T-helper 2 cell treated with Interferon-gamma antibody and Interleukin-4, amounts not matched to agents 5 μg/mL and 100 μg/mL, for 36 hours (primary cell): ENCODE measurements at regions not wholly inside any gene's neighbourhood (a gene's known extent, or its start where the extent isn't known, plus 50 kb on each side); places are given as distances from the start of the nearest gene placed in this dataset.

ENCODE experiments used
- DNase-seq: peaks from one replicate; pipeline ENCODE4 v3.0.0; 2021; ENCODE audit warnings: low spot score
- H3K27ac Mint-ChIP-seq: one replicate; pipeline ENCODE4 v1.8.0; 2021; ENCODE audit warnings: mild to moderate bottlenecking, mixed read lengths
- H3K27me3 Mint-ChIP-seq: one replicate; pipeline ENCODE4 v1.8.0; 2021; ENCODE audit warnings: low read depth, mixed read lengths
- H3K36me3 Mint-ChIP-seq: one replicate; pipeline ENCODE4 v1.8.0; 2021; ENCODE audit warnings: low read depth, mixed read lengths
- H3K4me1 Mint-ChIP-seq: one replicate; pipeline ENCODE4 v1.8.0; 2021; ENCODE audit warnings: low read depth, mixed read lengths
- H3K4me3 Mint-ChIP-seq: one replicate; pipeline ENCODE4 v1.8.0; 2022; ENCODE audit warnings: mild to moderate bottlenecking, moderate library complexity, mixed read lengths
- H3K9me3 Mint-ChIP-seq: one replicate; pipeline ENCODE4 v1.8.0; 2021; ENCODE audit warnings: mixed read lengths

DNA sequence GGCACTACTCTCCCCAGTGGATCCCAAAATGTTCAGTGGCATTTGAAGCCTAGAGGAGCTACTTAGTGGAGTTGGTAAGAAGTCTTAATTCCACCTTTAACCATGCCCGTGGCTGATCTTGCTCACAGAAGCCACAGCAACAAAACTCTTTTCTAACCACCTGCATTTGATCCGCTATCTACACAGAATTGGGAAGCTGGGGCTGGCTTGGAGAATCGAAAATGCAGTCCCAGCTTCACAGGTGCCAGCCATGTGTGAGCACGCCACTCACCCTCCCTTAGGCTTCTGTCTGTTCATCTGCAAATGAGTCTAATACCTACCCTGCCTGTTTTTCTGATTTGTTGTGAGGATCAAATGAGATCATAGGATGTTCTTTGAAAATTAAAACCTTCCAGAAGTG, 182.6 kb downstream of the BCL11A start:
- H3K4me1 Mint-ChIP-seq, result no peaks in the 10 kb centered on the region
- no peaks in the 10 kb centered on the region for H3K9me3 Mint-ChIP-seq
- peaks cover 4% of the 10 kb centered on the region for H3K27me3 Mint-ChIP-seq
- no peaks in the 10 kb centered on the region for H3K36me3 Mint-ChIP-seq
- no peak overlapping the region for H3K4me3 Mint-ChIP-seq
- no peak for DNase-seq
- no peak overlapping the region for H3K27ac Mint-ChIP-seq

DNA sequence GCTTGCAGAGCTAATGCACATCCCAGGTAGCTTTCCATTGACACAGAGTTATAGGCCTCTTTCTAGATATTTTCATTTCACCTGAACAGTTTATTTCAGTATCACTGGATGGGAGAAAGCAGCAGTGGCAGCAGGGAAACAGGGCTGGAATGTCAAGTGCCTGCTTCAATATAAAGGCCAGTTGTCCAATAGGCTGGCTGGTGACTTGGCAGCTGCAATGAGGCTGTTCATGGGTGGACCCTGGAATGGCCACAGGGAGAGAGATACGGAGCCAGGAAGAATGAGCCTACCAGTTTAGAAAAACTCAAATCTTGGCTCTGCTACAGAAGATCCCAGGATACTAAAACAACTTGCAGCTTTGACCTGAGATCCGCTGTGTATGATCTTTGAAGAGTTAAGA, 185.0 kb downstream of the BCL11A start:
- Mint-ChIP-seq H3K4me1 (no peaks in the 10 kb centered on the region), H3K4me3 (no peak overlapping the region), H3K27ac (no peak overlapping the region), H3K36me3 (no peaks in the 10 kb centered on the region), H3K9me3 (no peaks in the 10 kb centered on the region), H3K27me3 (peaks cover 4% of the 10 kb centered on the region)
- no peak for DNase-seq

DNA sequence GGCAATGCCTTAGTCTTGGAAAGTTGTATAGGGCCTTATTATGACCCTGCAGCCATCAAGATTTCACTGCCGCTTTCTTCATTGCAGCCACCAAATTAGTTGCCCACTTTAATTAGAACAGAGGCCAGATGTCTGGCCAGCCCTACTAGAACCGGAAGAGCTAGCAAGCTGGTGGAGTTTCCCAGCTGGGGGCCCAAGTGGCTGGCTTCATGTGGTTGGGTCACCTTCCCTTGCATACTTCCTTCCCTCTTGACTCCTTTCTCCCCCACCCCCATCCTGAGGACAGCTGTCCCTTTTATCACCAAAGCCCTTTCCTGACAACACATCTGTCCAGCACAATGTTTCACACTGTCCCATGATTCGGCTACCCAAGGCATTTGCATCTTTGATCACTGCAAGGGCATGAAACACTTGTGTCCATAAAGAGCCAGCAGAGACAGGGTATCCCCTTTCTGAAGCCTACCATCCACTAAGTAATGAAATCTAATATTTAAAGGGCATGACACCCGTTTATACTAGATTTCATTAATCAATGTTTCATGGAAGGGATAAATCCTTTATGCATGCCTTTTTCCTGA, 187.2 kb downstream of the BCL11A start:
- Mint-ChIP-seq H3K9me3 (no peaks in the 10 kb centered on the region), H3K27ac (no peak overlapping the region)

DNA sequence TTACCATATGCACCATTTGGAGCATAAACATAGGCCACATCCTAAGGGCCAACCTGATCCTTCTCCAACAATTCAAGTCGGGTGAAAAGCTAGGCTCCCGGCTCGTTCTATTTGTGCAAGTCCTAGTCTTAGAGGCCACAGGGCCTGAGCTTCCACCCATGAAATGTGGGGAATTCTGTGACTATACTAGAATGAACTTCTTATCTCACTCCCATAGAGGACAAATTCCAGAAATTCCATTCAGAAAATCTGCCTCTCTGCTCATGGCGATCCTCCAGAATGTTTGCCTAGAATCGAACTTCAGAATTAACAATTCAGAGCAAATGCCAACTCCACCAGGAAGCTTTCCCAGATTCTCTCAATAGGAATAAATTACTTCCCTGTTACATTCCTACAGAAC, 187.9 kb downstream of the BCL11A start:
- Mint-ChIP-seq H3K4me1 (no peaks in the 10 kb centered on the region), H3K27me3 (peaks cover 4% of the 10 kb centered on the region), H3K9me3 (no peaks in the 10 kb centered on the region), H3K4me3 (no peak overlapping the region), H3K36me3 (no peaks in the 10 kb centered on the region), H3K27ac (no peak overlapping the region)
- no peak for DNase-seq

More for the DNA sequence above, 187.2 kb downstream of the BCL11A start:
- H3K4me3 Mint-ChIP-seq, result no peak overlapping the region
- peaks cover 4% of the 10 kb centered on the region for H3K27me3 Mint-ChIP-seq
- H3K4me1 Mint-ChIP-seq, result no peaks in the 10 kb centered on the region
- H3K36me3 Mint-ChIP-seq, result no peaks in the 10 kb centered on the region
- no peak for DNase-seq

DNA sequence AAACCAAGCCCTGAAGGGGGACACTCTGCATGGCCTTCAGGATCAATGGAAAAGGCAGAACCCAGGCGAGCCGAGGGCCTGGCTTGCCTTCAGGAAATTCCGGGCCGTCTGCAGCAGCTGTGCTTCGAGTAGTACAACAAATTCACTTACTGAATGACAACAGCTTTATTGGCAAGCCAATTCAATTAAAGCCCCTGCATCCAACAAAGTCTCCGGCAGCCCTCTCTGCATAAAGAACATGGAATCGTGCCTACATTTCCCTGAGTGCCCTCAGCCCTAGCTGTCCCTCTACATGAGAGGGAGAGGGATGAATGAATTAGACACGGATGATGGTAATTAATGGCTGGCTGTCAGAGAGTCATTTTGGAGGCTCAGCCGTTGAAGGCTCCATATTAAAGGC, 189.0 kb downstream of the BCL11A start:
- Mint-ChIP-seq H3K4me3 (no peak overlapping the region), H3K27me3 (peaks cover 4% of the 10 kb centered on the region), H3K4me1 (no peaks in the 10 kb centered on the region), H3K27ac (no peak overlapping the region), H3K36me3 (no peaks in the 10 kb centered on the region), H3K9me3 (no peaks in the 10 kb centered on the region)
- DNase-seq, result no peak

DNA sequence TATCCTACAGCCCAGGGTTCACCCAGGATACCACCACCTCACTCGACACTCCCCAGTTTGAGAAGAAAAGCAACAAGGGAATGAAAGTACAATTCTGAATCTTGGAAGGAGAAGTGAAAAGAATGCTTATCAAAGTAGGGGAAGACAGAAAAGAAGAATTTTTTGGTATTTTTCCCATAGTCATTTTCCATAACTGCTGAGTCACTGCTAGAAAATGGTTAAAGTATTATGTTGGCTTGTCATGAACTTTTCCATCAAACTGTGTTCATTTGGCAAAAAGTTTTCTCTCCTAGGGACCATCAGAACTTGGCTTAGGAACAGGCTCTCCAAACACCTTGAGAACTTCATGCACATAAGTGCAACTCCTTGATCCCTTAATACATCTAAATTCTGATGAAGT, 192.0 kb downstream of the BCL11A start:
- no peak for DNase-seq
- Mint-ChIP-seq H3K4me1 (peaks cover under 1% of the 10 kb centered on the region), H3K9me3 (no peaks in the 10 kb centered on the region), H3K36me3 (no peaks in the 10 kb centered on the region), H3K27me3 (peaks cover under 1% of the 10 kb centered on the region), H3K4me3 (no peak overlapping the region), H3K27ac (no peak overlapping the region)

DNA sequence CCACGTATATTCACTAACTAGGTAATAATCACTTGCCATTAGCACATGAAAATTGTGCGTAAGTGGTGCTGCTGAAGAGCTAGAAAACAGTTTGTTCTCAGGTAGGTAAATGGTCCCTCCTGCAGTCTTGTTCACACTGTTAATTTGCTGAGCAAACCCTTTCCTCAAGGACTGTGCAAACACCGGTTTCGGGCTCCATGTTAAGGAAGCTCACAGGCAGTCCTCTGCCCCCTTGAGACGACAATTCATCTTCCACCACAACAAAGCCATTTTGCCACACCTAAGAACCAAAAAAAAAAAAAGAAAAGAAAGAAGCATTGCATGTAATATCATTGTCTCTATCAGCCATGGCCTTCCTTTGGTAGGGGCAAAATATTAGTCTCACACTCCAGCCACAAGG, 193.9 kb downstream of the BCL11A start:
- Mint-ChIP-seq H3K9me3 (no peaks in the 10 kb centered on the region), H3K27ac (no peak overlapping the region), H3K4me1 (peaks cover 8% of the 10 kb centered on the region), H3K4me3 (no peak overlapping the region), H3K36me3 (no peaks in the 10 kb centered on the region), H3K27me3 (peaks cover 3% of the 10 kb centered on the region)
- DNase-seq, result no peak

DNA sequence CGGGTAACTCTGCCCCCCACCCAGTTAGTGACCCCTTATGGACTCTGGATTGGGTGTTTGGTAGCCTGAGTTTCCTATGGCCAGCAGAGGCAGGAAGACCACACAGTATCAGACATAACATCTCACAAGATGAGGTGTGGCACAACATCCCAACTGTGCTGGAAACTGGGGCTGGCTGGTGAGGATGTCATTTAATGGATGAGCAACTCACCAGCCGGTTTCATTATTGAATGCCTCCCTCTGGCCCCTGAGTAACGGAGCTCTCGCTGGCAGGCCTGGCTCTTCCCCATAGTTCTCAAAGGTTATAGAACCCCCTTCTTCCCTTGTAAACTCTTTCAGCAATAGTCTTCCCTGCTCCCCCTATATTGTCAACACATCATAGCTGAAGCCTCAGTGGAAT, 195.0 kb downstream of the BCL11A start:
- Mint-ChIP-seq H3K27ac (no peak overlapping the region), H3K4me1 (peaks cover 8% of the 10 kb centered on the region), H3K27me3 (peaks cover 6% of the 10 kb centered on the region), H3K36me3 (no peaks in the 10 kb centered on the region), H3K4me3 (no peak overlapping the region), H3K9me3 (no peaks in the 10 kb centered on the region)
- no peak for DNase-seq

DNA sequence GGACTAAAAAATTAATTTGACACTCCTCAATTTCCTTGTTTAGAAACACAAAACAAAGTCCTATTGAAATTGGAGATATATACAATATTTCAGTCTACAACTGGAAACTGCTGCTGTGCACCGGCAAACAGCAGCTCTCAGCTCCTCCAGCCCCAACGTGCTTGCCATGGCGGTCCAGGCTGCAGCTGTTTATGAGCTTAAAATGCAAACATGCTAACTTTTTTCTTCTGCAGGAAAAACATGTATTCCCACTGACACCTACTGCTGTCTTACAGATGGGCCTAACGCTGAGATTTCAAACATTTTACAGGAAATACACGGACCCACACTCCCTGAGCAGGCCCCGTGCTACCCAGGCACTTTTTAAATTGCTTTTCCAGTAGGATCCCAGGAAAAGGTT, 195.5 kb downstream of the BCL11A start:
- Mint-ChIP-seq H3K4me1 (peaks cover 8% of the 10 kb centered on the region), H3K27me3 (peaks cover 6% of the 10 kb centered on the region), H3K4me3 (no peak overlapping the region), H3K27ac (no peak overlapping the region), H3K9me3 (no peaks in the 10 kb centered on the region), H3K36me3 (no peaks in the 10 kb centered on the region)
- DNase-seq, result no peak

DNA sequence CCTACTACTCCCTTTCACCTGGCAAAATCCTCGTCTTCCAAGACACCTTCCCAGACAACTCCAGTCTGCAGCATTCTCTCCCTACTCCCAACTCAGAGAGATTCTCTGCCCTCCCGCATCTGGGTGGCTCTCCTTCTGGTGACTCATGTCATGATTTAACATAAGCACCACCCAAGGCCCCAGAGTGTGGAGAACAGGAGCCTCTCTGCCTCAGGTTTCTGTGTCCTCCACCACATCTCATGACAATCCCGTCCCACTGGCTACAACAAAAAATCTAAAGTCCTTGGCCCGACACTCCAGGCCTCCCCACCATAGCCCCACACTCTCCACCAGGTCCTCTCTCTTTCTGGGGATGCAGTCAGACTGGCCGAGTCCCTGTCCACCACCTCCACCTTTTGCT, 197.1 kb downstream of the BCL11A start:
- peaks cover 8% of the 10 kb centered on the region for H3K4me1 Mint-ChIP-seq
- H3K27ac Mint-ChIP-seq, result no peak overlapping the region
- DNase-seq, result no peak
- H3K9me3 Mint-ChIP-seq, result no peaks in the 10 kb centered on the region
- no peaks in the 10 kb centered on the region for H3K36me3 Mint-ChIP-seq
- no peak overlapping the region for H3K4me3 Mint-ChIP-seq
- peaks cover 6% of the 10 kb centered on the region for H3K27me3 Mint-ChIP-seq

DNA sequence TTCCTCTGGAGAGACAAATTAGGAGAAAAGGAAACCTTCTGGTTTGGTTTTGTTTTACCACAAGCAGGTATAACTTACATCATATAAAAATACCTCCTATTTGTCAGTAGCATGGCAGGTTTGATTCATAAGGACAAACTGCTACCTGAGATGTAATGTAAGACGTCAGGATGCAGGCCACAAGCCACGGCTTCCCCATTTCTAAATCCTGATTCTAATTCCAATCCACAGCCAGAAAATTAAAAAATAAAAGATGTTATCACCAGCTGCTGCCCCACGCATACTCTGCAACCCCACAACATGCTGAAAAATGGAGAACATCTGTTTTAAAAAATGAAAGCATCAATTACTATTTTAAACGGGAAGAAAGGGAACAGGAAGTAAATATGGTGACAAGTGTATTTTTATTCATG, 197.6 kb downstream of the BCL11A start:
- H3K9me3 Mint-ChIP-seq, result no peaks in the 10 kb centered on the region
- peaks cover 6% of the 10 kb centered on the region for H3K27me3 Mint-ChIP-seq
- H3K4me3 Mint-ChIP-seq, result peak overlapping the region; percentile 32
- H3K36me3 Mint-ChIP-seq, result no peaks in the 10 kb centered on the region
- H3K4me1 Mint-ChIP-seq, result peaks cover 8% of the 10 kb centered on the region
- H3K27ac Mint-ChIP-seq, result no peak overlapping the region
- DNase-seq, result no peak

DNA sequence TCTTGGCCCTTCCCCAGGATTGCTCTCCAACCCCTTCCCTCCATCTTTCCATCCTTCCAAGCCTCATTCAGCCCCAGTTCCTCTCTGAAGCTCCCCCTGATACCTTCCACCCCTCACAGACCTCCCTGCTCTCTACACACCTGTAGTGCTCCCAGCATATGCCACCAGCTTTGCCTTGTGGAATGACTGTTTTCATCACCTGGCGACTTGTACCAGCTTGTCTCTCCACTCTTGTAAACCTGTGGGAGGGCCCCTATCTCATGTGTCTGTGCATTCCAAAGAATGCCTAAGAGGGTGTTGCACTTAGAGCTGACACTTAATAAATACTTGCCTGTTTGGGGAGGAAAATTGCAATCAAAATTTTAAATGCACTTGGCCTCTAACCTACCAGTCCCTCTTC, 198.7 kb downstream of the BCL11A start:
- no peak overlapping the region for H3K27ac Mint-ChIP-seq

DNA sequence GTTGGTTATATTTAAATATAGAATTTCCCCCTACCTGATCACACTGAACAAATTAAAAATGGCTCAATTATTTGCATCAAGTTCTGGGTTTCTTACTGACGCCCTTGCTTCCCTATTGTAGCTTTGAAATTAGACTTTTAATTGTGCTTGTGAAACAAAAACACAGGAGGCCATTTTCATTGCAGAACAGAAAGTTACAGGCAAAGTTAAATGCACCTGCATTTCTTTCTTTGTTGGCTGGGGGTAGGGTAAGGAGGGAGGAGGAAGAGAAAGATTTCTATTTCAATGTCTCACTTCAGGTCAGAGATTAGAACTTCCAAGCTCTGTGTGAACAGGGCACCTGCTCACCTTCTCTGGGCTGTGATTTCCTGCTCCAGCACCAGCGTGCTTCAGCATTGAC, 199.6 kb downstream of the BCL11A start:
- Mint-ChIP-seq H3K9me3 (no peaks in the 10 kb centered on the region), H3K27ac (no peak overlapping the region), H3K4me3 (no peak overlapping the region), H3K27me3 (peaks cover 16% of the 10 kb centered on the region), H3K4me1 (peaks cover 8% of the 10 kb centered on the region), H3K36me3 (no peaks in the 10 kb centered on the region)
- no peak for DNase-seq

More for the DNA sequence above, 198.7 kb downstream of the BCL11A start:
- Mint-ChIP-seq H3K36me3 (no peaks in the 10 kb centered on the region), H3K4me1 (peaks cover 8% of the 10 kb centered on the region), H3K9me3 (no peaks in the 10 kb centered on the region), H3K27me3 (peaks cover 8% of the 10 kb centered on the region), H3K4me3 (no peak overlapping the region)
- DNase-seq, result no peak

DNA sequence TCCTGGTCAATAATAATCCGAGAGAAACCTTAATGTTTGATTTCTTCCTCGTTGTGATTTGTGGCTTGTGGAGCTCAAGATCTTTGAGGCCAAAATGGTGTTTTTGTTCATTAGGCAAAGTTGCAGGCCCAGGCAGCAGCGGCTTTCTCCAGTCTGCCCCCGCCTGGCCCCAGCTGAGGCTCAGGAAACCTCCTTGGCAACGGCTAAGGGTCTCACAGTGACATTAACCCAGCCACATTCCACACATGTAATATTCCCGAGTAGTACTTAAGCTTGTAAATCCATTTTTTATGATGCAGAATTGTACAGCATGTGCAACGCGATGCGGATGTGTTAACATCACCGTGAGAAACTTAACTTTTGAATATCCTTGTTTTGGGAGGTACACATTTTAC, 200.1 kb downstream of the BCL11A start:
- no peak for DNase-seq
- Mint-ChIP-seq H3K4me3 (no peak overlapping the region), H3K27me3 (peaks cover 16% of the 10 kb centered on the region), H3K36me3 (no peaks in the 10 kb centered on the region), H3K9me3 (no peaks in the 10 kb centered on the region), H3K4me1 (peaks cover 8% of the 10 kb centered on the region), H3K27ac (no peak overlapping the region)
